ENCODE measurements at regions not wholly inside any gene's neighbourhood (a gene's known extent, or its start where the extent isn't known, plus 50 kb on each side); places are given as distances from the start of the nearest gene placed in this dataset.
A peak's percentile ranks its signal among the peaks of the same experiment; 100 is the strongest.

GRCh38 chr1:83527987-83528386 is 470.9 kb downstream of the TTLL7 start:
- no peak overlapping the region for H3K27ac ChIP-seq (ENCODE audit: low read depth in 1 of 2, low read length in 2 of 2)
- no peak for TF ChIP-seq CTCF (IDR thresholded peaks at IDR 0.05)
- H3K4me3 ChIP-seq (ENCODE audit: low read length): no peak overlapping the region
- intact Hi-C loops (cut with DNase I, micrococcal nuclease): no loop called here
- Mint-ChIP-seq H3K27me3 (no peaks in the 10 kb centered on the region), H3K27ac (no peak overlapping the region), H3K4me3 (no peak overlapping the region), H3K4me1 (ENCODE audit: low read depth) (no peaks in the 10 kb centered on the region), H3K36me3 (ENCODE audit: low read depth) (no peaks in the 10 kb centered on the region), H3K9me3 (no peaks in the 10 kb centered on the region)
- ATAC-seq (ENCODE audit: poor library complexity) (no peak), DNase-seq (no peak)
- ChIA-PET CTCF (no interaction called here), POLR2A (interaction anchor here (0.5 to 1.4 kb wide), 2 partner anchors 20 to 981 kb away, joined by 3 to 4 read pairs; no protein-coding TSS in a partner anchor)
- no peaks in the 10 kb centered on the region for H3K27me3 ChIP-seq (ENCODE audit: control insufficient read depth in 1 of 2, insufficient read depth in 2 of 2, low read length in 2 of 2)
- H3K36me3 ChIP-seq (ENCODE audit: insufficient read depth, low read length): no peaks in the 10 kb centered on the region
- no peaks in the 10 kb centered on the region for H3K9me3 ChIP-seq (ENCODE audit: control insufficient read depth in 1 of 2, insufficient read depth in 1 of 2, low read length in 2 of 2)
- no peaks in the 10 kb centered on the region for H3K4me1 ChIP-seq (ENCODE audit: insufficient read depth, low read length)

GRCh38 chr1:83520797-83521196 is 478.1 kb downstream of the TTLL7 start:
- no peak for TF ChIP-seq CTCF (IDR thresholded peaks at IDR 0.05)
- POLR2A ChIA-PET: no interaction called here
- Mint-ChIP-seq H3K4me1 (ENCODE audit: low read depth) (peaks cover 9% of the 10 kb centered on the region), H3K36me3 (ENCODE audit: low read depth) (no peaks in the 10 kb centered on the region), H3K4me3 (no peak overlapping the region), H3K27me3 (no peaks in the 10 kb centered on the region), H3K9me3 (no peaks in the 10 kb centered on the region), H3K27ac (no peak overlapping the region)
- no peak overlapping the region for H3K4me3 ChIP-seq (ENCODE audit: low read length)
- H3K4me1 ChIP-seq (ENCODE audit: insufficient read depth, low read length): no peaks in the 10 kb centered on the region
- intact Hi-C loops (cut with DNase I, micrococcal nuclease): no loop called here
- no peaks in the 10 kb centered on the region for H3K36me3 ChIP-seq (ENCODE audit: insufficient read depth, low read length)
- CTCF ChIA-PET: no interaction called here
- no peaks in the 10 kb centered on the region for H3K27me3 ChIP-seq (ENCODE audit: control insufficient read depth in 1 of 2, insufficient read depth in 2 of 2, low read length in 2 of 2)
- no peak for ATAC-seq (ENCODE audit: poor library complexity)
- peak in 3 of 14 experiments; percentile 8 to 21 (median 11) for DNase-seq
- H3K27ac ChIP-seq (ENCODE audit: low read depth in 1 of 2, low read length in 2 of 2): no peak overlapping the region
- no peaks in the 10 kb centered on the region for H3K9me3 ChIP-seq (ENCODE audit: control insufficient read depth in 1 of 2, insufficient read depth in 1 of 2, low read length in 2 of 2)

GRCh38 chr1:83516369-83516768 is 482.6 kb downstream of the TTLL7 start:
- Histone ChIP-seq H3K27ac (ENCODE audit: low read depth in 1 of 2, low read length in 2 of 2) (no peak overlapping the region), H3K27me3 (ENCODE audit: control insufficient read depth in 1 of 2, insufficient read depth in 2 of 2, low read length in 2 of 2) (no peaks in the 10 kb centered on the region), H3K36me3 (ENCODE audit: insufficient read depth, low read length) (no peaks in the 10 kb centered on the region), H3K4me1 (ENCODE audit: insufficient read depth, low read length) (no peaks in the 10 kb centered on the region), H3K4me3 (ENCODE audit: low read length) (no peak overlapping the region), H3K9me3 (ENCODE audit: control insufficient read depth in 1 of 2, insufficient read depth in 1 of 2, low read length in 2 of 2) (no peaks in the 10 kb centered on the region)
- POLR2A ChIA-PET: no interaction called here
- intact Hi-C loops (cut with DNase I, micrococcal nuclease): no loop called here
- Mint-ChIP-seq H3K27me3 (no peaks in the 10 kb centered on the region), H3K36me3 (ENCODE audit: low read depth) (no peaks in the 10 kb centered on the region), H3K27ac (no peak overlapping the region), H3K4me3 (no peak overlapping the region), H3K9me3 (no peaks in the 10 kb centered on the region), H3K4me1 (ENCODE audit: low read depth) (peaks cover 24% of the 10 kb centered on the region)
- no peak for TF ChIP-seq CTCF (IDR thresholded peaks at IDR 0.05)
- ATAC-seq (ENCODE audit: poor library complexity): no peak
- no peak for DNase-seq
- CTCF ChIA-PET: no interaction called here
